ENCODE measurements at regions not wholly inside any gene's neighbourhood (a gene's known extent, or its start where the extent isn't known, plus 50 kb on each side); places are given as distances from the start of the nearest gene placed in this dataset.

DNA sequence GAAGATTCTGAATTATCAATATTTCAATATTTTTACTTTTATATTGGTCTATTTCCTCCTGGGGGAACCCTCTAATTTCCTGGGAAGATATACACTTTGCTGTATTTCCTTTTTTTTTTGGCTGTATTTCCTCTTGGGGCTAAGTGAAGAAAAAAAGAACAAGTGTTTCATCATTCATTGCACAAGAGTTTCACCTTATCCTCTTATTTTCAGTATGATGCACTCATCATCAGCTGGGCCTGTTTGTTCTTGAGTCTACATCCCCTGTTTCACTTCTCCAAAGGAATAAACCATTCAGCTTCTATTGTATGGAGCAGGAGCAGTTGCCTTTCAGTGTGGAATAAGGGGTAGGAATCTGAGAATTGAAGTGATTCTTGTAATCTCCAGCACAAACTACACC is 210.8 kb downstream of the FAM170A start:
- H3K27me3 ChIP-seq (ENCODE audit: control insufficient read depth, insufficient read depth, low read length): no peaks in the 10 kb centered on the region
- H3K23ac ChIP-seq (ENCODE audit: low read depth, low read length): no peak overlapping the region
- H3K9ac ChIP-seq (ENCODE audit: low read depth, low read length): no peak overlapping the region
- dilution Hi-C loops (cut with HindIII; ENCODE audit: low sequenced_read_pairs, unreplicated experiment) (no loop called here), in situ Hi-C loops (cut with MboI; ENCODE audit: low sequenced_read_pairs) (no loop called here), intact Hi-C loops (cut with micrococcal nuclease) (no loop called here)
- H3K18ac ChIP-seq (ENCODE audit: low read depth, low read length): no peak overlapping the region
- H3K36me3 ChIP-seq (ENCODE audit: control insufficient read depth, insufficient read depth, low read length): no peaks in the 10 kb centered on the region
- no peak overlapping the region for H2BK20ac ChIP-seq (ENCODE audit: low read depth, low read length)
- no peak overlapping the region for H3K4me3 ChIP-seq (ENCODE audit: insufficient read depth, low read depth, low read length)
- ChIA-PET CTCF (no interaction called here), POLR2A (ENCODE audit: unreplicated experiment) (no interaction called here)
- no peak overlapping the region for H2AFZ ChIP-seq (replicated peaks; ENCODE audit: low read length, poor library complexity)
- BruUV-seq (replicated peaks): no TSS peak
- H2BK120ac ChIP-seq (ENCODE audit: low read depth, low read length): no peak overlapping the region
- H4K5ac ChIP-seq (ENCODE audit: low read depth, low read length): no peak overlapping the region
- no peaks in the 10 kb centered on the region for H4K20me1 ChIP-seq (ENCODE audit: insufficient read depth, low read length)
- H4K8ac ChIP-seq (ENCODE audit: low read depth in 2 of 2, low read length in 2 of 2): no peak overlapping the region
- DNase-seq (no peak), ATAC-seq (ENCODE audit: low read depth) (no peak)
- H3K79me1 ChIP-seq (ENCODE audit: low read depth in 1 of 2, low read length in 2 of 2): no peaks in the 10 kb centered on the region
- no peaks in the 10 kb centered on the region for H3K9me1 ChIP-seq (ENCODE audit: insufficient read depth, low read length)
- no peak overlapping the region for H4K91ac ChIP-seq (ENCODE audit: insufficient read depth, low read depth, low read length)
- H3K27ac ChIP-seq (ENCODE audit: insufficient read depth, low read length): no peak overlapping the region
- no peak overlapping the region for H3K4ac ChIP-seq (ENCODE audit: low read depth, low read length)
- TF ChIP-seq, protein P1, sequence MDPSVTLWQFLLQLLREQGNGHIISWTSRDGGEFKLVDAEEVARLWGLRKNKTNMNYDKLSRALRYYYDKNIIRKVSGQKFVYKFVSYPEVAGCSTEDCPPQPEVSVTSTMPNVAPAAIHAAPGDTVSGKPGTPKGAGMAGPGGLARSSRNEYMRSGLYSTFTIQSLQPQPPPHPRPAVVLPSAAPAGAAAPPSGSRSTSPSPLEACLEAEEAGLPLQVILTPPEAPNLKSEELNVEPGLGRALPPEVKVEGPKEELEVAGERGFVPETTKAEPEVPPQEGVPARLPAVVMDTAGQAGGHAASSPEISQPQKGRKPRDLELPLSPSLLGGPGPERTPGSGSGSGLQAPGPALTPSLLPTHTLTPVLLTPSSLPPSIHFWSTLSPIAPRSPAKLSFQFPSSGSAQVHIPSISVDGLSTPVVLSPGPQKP (IDR thresholded peaks at IDR 0.05; ENCODE audit: borderline replicate concordance, low read depth, low read length): no peak
- TF ChIP-seq SMC3 (IDR thresholded peaks at IDR 0.05; ENCODE audit: low read depth, low read length): no peak
- H3K4me2 ChIP-seq (ENCODE audit: low read depth, low read length): no peak overlapping the region
- no peak overlapping the region for H2BK5ac ChIP-seq (ENCODE audit: low read depth, low read length, poor library complexity, severe bottlenecking)
- no peaks in the 10 kb centered on the region for H3K9me3 ChIP-seq (ENCODE audit: control insufficient read depth, insufficient read depth, low read length)
- H2BK15ac ChIP-seq (ENCODE audit: low read depth, low read length): no peak overlapping the region
- no peak overlapping the region for H2AK5ac ChIP-seq (ENCODE audit: low read depth, low read length)
- H3K14ac ChIP-seq (replicated peaks; ENCODE audit: low read depth, low read length): no peak overlapping the region
- no peak overlapping the region for H3K56ac ChIP-seq (ENCODE audit: extremely low read depth, insufficient read depth, low read length)
- no peaks in the 10 kb centered on the region for H3K4me1 ChIP-seq (ENCODE audit: control insufficient read depth, insufficient read depth, low read length)
- H2AK9ac ChIP-seq (replicated peaks; ENCODE audit: low read depth, low read length, poor library complexity): no peak overlapping the region
